ENCODE measurements at regions not wholly inside any gene's neighbourhood (a gene's known extent, or its start where the extent isn't known, plus 50 kb on each side); places are given as distances from the start of the nearest gene placed in this dataset.
A peak's percentile ranks its signal among the peaks of the same experiment; 100 is the strongest.
"Not testable (repeated sequence)": the region's sequence is repeated elsewhere in the genome, so short reads cannot be mapped to it uniquely, and the experiment has no call there.

DNA sequence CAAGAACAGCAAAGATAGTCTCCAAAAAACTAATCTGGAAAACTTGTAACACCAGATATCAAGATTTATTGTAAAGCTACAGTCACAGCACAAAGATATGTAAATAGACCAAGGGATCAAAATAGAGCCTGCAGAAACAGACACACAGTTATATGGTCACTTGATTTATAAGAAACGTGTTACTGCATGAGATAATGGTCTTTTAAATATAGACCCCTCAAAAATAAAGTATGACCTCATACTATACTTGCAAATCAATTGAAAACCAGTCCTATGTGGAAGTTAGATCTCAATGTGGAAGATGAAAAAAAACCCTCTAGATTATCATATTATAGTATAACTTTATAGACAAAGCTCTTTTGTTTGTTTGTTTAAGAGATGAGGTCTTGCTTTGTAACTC lies 247.3 kb upstream of the CNR1 start:
- Histone ChIP-seq H3K27ac (no peak overlapping the region), H3K4me1 (no peaks in the 10 kb centered on the region), H3K27me3 (no peaks in the 10 kb centered on the region), H3K4me3 (no peak overlapping the region), H3K36me3 (no peaks in the 10 kb centered on the region), H3K9me3 (no peaks in the 10 kb centered on the region)
- intact Hi-C loops (cut with DNase I) = no loop called here
- TF ChIP-seq POLR2A (IDR thresholded peaks at IDR 0.05) = no peak
- TF ChIP-seq, protein P1, sequence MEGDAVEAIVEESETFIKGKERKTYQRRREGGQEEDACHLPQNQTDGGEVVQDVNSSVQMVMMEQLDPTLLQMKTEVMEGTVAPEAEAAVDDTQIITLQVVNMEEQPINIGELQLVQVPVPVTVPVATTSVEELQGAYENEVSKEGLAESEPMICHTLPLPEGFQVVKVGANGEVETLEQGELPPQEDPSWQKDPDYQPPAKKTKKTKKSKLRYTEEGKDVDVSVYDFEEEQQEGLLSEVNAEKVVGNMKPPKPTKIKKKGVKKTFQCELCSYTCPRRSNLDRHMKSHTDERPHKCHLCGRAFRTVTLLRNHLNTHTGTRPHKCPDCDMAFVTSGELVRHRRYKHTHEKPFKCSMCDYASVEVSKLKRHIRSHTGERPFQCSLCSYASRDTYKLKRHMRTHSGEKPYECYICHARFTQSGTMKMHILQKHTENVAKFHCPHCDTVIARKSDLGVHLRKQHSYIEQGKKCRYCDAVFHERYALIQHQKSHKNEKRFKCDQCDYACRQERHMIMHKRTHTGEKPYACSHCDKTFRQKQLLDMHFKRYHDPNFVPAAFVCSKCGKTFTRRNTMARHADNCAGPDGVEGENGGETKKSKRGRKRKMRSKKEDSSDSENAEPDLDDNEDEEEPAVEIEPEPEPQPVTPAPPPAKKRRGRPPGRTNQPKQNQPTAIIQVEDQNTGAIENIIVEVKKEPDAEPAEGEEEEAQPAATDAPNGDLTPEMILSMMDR (IDR thresholded peaks at IDR 0.05) = no peak
- 20% methylated on average over 1 of the region's 1 CpG for WGBS (ENCODE audit: insufficient coverage, low coverage, low lambda C conversion rate, missing lambda C conversion rate)
- DNase-seq (no peak), ATAC-seq (no peak)

DNA sequence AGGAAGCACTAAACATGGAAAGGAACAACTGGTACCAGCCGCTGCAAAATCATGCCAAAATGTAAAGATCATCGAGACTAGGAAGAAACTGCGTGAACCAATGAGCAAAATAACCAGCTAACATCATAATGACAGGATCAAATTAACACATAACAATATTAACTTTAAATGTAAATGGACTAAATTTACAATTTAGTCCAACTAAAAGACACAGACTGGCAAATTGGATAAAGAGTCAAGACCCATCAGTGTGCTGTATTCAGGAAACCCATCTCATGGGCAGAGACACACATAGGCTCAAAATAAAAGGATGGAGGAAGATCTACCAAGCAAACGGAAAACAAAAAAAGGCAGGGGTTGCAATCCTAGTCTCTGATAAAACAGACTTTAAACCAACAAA lies 242.2 kb upstream of the CNR1 start:
- H3K4me3 ChIP-seq; H3K27me3 ChIP-seq; H3K36me3 ChIP-seq; ATAC-seq; H3K27ac ChIP-seq; intact Hi-C loops (cut with DNase I); H3K4me1 ChIP-seq; DNase-seq; H3K9me3 ChIP-seq: not testable (repeated sequence)
- WGBS (ENCODE audit: insufficient coverage, low coverage, low lambda C conversion rate, missing lambda C conversion rate) = 78% methylated on average over 3 of the region's 4 CpGs

DNA sequence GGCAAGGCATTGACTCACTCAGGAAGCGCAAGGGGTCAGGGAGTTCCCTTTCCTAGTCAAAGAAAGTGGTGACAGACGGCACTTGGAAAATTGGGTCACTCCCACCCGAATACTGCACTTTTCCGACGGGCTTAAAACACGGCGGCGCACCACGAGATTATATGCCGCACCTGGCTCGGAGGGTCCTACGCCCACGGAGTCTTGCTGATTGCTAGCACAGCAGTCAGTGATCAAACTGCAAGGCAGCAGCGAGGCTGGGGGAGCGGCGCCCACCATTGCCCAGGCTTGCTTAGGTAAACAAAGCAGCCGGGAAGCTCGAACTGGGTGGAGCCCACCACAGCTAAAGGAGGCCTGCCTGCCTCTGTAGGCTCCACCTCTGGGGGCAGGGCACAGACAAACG lies 240.5 kb upstream of the CNR1 start:
- ATAC-seq; H3K9me3 ChIP-seq; intact Hi-C loops (cut with DNase I); H3K36me3 ChIP-seq; H3K27ac ChIP-seq; H3K4me1 ChIP-seq; H3K27me3 ChIP-seq; DNase-seq; H3K4me3 ChIP-seq: not testable (repeated sequence)
- 75% methylated on average over 9 of the region's 19 CpGs for WGBS (ENCODE audit: insufficient coverage, low coverage, low lambda C conversion rate, missing lambda C conversion rate)

DNA sequence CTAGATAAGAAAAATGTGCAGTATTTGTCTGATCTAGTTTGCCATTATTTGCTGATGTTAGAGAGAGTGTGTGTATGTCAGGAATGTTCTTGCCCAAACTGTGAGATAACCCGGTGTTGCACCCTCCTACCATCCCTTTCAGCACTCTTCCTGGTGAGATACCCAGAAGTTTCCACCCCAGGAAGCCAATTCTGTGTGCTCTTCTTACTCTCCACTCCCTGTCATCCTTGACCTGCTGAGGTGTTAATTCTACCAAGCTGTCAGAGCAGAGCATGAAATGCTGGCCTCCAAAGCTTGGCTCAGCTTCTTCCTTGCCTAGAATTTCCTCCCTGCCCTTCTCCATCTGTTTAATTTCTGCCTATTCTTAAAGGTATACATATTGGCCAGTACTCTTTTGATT lies 237.3 kb upstream of the CNR1 start:
- no peaks in the 10 kb centered on the region for H3K9me3 ChIP-seq
- no peaks in the 10 kb centered on the region for H3K4me1 ChIP-seq
- no peaks in the 10 kb centered on the region for H3K27me3 ChIP-seq
- H3K27ac ChIP-seq = no peak overlapping the region
- TF ChIP-seq, protein P1 (IDR thresholded peaks at IDR 0.05) = no peak
- no peak for TF ChIP-seq POLR2A (IDR thresholded peaks at IDR 0.05)
- H3K4me3 ChIP-seq = no peak overlapping the region
- DNase-seq (no peak), ATAC-seq (no peak)
- WGBS (ENCODE audit: insufficient coverage, low coverage, low lambda C conversion rate, missing lambda C conversion rate) = 20% methylated on average over 1 of the region's 1 CpG
- intact Hi-C loops (cut with DNase I) = no loop called here
- no peaks in the 10 kb centered on the region for H3K36me3 ChIP-seq

DNA sequence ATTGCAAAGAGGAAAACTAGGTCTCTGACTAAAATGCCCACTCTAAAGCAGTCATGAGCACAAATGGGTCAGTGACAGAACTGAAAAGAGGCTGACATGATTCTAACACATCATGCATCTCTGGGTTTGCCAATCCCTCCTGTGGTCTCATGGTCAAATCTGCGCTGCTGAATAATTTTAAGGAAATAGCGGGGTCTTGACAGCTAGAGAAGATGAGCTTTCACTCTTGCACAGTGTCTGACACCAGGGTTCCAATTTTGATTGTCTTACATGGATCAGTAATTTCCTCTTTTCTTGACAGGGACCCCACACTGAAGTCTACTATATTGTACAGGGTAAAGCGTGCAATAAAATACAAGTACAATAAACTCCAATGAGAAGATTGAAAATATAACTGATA lies 236.8 kb upstream of the CNR1 start:
- no peak for ATAC-seq
- Histone ChIP-seq H3K9me3 (no peaks in the 10 kb centered on the region), H3K36me3 (no peaks in the 10 kb centered on the region), H3K27me3 (no peaks in the 10 kb centered on the region), H3K4me3 (no peak overlapping the region), H3K27ac (no peak overlapping the region), H3K4me1 (no peaks in the 10 kb centered on the region)
- WGBS (ENCODE audit: insufficient coverage, low coverage, low lambda C conversion rate, missing lambda C conversion rate) = 83% methylated on average over 3 of the region's 3 CpGs
- intact Hi-C loops (cut with DNase I) = no loop called here
- TF ChIP-seq POLR2A (IDR thresholded peaks at IDR 0.05) = no peak
- TF ChIP-seq, protein P1 (IDR thresholded peaks at IDR 0.05) = no peak
- DNase-seq = no peak

DNA sequence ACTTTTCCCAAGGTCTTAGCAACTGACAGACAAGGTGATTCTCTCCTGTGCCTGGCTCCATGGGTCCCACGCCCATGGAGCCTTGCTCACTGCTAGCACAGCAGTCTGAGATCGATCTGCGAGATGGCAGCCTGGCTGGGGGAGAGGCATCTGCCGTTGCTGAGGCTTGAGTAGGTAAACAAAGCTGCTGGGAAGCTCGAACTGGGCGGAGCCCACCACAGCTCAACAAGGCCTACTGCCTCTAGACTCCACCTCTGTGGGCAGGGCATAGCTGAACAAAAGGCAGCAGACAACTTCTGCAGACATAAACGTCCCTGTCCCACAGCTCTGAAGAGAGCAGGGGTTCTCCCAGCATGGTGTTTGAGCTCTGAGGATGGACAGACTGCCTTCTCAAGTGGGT lies 224.9 kb upstream of the CNR1 start:
- H3K27me3 ChIP-seq; H3K9me3 ChIP-seq; H3K27ac ChIP-seq; intact Hi-C loops (cut with DNase I); H3K4me3 ChIP-seq; H3K36me3 ChIP-seq; H3K4me1 ChIP-seq: not testable (repeated sequence)
- DNase-seq (peak; percentile 41 to 68 (median 50)), ATAC-seq (peak in 2 of 4 donors; percentile 17 to 46)
- WGBS (ENCODE audit: insufficient coverage, low coverage, low lambda C conversion rate, missing lambda C conversion rate) = 0% methylated on average over 1 of the region's 7 CpGs

Measured in right lobe of liver (tissue), 6 donors.